Activated naive CD4-positive, alpha-beta T cell treated with anti-CD3 and anti-CD28 coated beads, Interleukin-2, amount 10 ng/mL, durations not matched to agents 7 days and 5 days (primary cell): ENCODE measurements at regions not wholly inside any gene's neighbourhood (a gene's known extent, or its start where the extent isn't known, plus 50 kb on each side); places are given as distances from the start of the nearest gene placed in this dataset.

Experiments used
- CTCF ChIA-PET: fragments of 350-600 bp; sonication (Branson Sonifier 250); formaldehyde crosslinking; loops from one replicate; lab custom pipeline; 2021; ENCODE audit warnings: antibody characterized with exemption; lab: Charles Lee
- DNase-seq: peaks from one replicate; pipeline ENCODE4 v3.0.0-alpha.2; 2020
- H3K27ac Mint-ChIP-seq: one replicate; pipeline ENCODE4 v1.8.0; 2021; ENCODE audit warnings: mild to moderate bottlenecking, moderate library complexity, mixed read lengths
- H3K27me3 Mint-ChIP-seq: one replicate; pipeline ENCODE4 v1.8.0; 2021; ENCODE audit warnings: mild to moderate bottlenecking, mixed read lengths
- H3K36me3 Mint-ChIP-seq: one replicate; pipeline ENCODE4 v1.8.0; 2021; ENCODE audit warnings: mixed read lengths
- H3K4me1 Mint-ChIP-seq: one replicate; pipeline ENCODE4 v1.8.0; 2021; ENCODE audit warnings: mixed read lengths
- H3K4me3 Mint-ChIP-seq: one replicate; pipeline ENCODE4 v1.8.0; 2021; ENCODE audit warnings: mild to moderate bottlenecking, moderate library complexity, mixed read lengths
- H3K9me3 Mint-ChIP-seq: one replicate; pipeline ENCODE4 v1.8.0; 2021; ENCODE audit warnings: mixed read lengths

DNA sequence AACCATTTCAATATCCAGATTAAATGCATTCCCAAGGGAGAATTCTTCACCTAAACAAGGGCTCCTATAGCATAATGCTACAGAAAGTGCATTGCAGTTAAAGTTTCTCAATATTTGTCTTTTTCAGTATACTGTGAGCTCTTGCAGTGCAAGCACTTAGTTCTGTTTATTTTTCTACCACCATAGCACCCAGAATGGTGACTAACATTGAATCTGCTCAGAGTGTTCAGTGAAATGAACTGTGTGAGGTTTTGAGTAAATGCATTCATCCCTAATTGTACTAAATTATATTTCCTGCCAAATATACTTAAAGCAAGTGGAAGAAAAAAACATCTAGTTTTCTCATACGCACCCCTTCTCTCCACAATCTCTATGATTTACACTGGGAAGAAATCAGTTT is 383.9 kb downstream of the PCDH7 start:
- Mint-ChIP-seq H3K9me3 (peaks cover 1% of the 10 kb centered on the region), H3K36me3 (no peaks in the 10 kb centered on the region)
- CTCF ChIA-PET = no interaction called here

DNA sequence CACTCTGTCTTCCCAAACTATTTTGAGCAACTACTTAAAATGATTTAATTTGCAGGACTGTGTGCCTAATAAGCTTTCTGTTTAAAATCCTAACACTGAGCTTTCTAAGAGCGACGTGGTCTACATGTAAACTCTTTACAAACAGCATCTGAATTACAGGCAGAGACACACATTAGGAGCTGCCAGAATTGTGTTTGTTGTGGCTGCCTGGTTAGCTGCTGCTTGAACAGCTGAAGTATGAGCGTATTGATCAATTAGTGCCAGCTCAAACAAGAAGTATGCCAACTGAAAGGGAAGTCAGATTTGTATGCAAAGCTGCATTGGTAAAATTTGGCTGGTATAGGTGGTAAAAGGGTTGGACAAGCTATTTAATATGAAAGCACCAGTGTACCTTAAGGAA is 384.4 kb downstream of the PCDH7 start:
- Mint-ChIP-seq H3K36me3 (no peaks in the 10 kb centered on the region), H3K27me3 (no peaks in the 10 kb centered on the region), H3K9me3 (peaks cover 1% of the 10 kb centered on the region), H3K27ac (no peak overlapping the region), H3K4me3 (no peak overlapping the region), H3K4me1 (no peaks in the 10 kb centered on the region)
- CTCF ChIA-PET = no interaction called here
- no peak for DNase-seq

More for the DNA sequence above, 383.9 kb downstream of the PCDH7 start:
- H3K27me3 Mint-ChIP-seq = no peaks in the 10 kb centered on the region
- no peaks in the 10 kb centered on the region for H3K4me1 Mint-ChIP-seq
- H3K27ac Mint-ChIP-seq = no peak overlapping the region
- no peak overlapping the region for H3K4me3 Mint-ChIP-seq
- DNase-seq = no peak

DNA sequence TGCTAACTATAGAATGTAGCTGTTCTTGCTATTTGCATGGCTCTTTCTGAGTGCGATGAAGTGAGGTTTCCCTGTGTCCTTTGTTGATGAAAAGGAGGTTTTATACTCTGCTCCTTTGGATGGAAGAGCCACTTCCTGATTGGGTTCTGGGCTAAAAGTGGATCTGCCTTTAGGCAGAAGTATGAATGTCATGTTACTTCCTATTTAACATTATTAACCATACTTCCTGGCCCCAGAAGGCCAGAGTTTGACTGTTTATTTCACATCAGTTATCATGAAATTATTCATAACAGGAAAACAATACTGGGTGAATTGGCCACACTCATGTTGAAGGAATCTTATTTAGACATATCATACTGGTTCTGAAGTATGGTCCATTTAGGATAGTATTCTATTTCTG is 386.2 kb downstream of the PCDH7 start:
- CTCF ChIA-PET = no interaction called here
- no peaks in the 10 kb centered on the region for H3K36me3 Mint-ChIP-seq

DNA sequence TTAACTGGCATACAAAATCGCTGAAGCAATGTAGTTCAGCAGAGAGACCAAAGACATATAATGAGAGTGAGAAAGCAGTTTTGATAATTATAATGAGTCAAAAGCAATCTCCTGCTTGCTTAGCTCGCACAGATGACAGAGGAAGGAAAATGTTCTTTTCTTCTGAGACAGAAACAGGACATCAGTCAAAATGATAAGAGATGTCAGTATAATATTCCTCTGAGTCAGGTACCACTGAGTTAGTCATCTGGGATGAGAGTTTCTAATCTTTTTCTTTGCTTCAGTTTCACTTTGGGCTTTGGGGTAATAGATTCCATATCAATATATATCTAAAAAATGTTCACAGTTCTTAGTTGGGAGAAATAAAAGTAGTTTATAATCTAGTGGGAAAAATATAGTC is 387.2 kb downstream of the PCDH7 start:
- Mint-ChIP-seq H3K4me3 (no peak overlapping the region), H3K36me3 (no peaks in the 10 kb centered on the region), H3K9me3 (peaks cover 1% of the 10 kb centered on the region), H3K27me3 (no peaks in the 10 kb centered on the region), H3K27ac (no peak overlapping the region), H3K4me1 (no peaks in the 10 kb centered on the region)
- DNase-seq = no peak
- CTCF ChIA-PET = no interaction called here

More for the DNA sequence above, 386.2 kb downstream of the PCDH7 start:
- no peak for DNase-seq
- Mint-ChIP-seq H3K27me3 (no peaks in the 10 kb centered on the region), H3K4me1 (no peaks in the 10 kb centered on the region), H3K9me3 (peaks cover 1% of the 10 kb centered on the region), H3K4me3 (no peak overlapping the region), H3K27ac (no peak overlapping the region)

DNA sequence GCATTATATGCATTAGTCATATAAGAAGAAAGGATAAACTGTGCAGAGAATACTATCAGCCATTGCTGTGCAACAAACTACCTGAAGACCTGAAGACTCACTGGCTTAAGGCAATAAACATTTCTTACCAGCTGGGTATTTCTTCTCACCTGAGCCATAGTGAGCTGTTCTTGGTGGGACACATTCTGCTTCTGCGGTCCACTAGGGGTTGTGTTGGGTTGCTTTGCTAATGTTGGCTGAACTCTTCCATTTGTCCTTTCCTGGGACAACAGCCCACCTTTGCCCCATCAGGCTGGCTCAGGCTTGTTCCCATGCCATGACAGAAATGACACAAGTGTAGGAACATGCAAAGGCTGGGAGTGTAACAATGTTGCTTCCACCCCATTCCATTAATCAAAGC is 388.6 kb downstream of the PCDH7 start:
- Mint-ChIP-seq H3K36me3 (no peaks in the 10 kb centered on the region), H3K27ac (no peak overlapping the region), H3K9me3 (no peaks in the 10 kb centered on the region), H3K4me1 (no peaks in the 10 kb centered on the region), H3K27me3 (no peaks in the 10 kb centered on the region), H3K4me3 (no peak overlapping the region)
- CTCF ChIA-PET = no interaction called here
- no peak for DNase-seq

DNA sequence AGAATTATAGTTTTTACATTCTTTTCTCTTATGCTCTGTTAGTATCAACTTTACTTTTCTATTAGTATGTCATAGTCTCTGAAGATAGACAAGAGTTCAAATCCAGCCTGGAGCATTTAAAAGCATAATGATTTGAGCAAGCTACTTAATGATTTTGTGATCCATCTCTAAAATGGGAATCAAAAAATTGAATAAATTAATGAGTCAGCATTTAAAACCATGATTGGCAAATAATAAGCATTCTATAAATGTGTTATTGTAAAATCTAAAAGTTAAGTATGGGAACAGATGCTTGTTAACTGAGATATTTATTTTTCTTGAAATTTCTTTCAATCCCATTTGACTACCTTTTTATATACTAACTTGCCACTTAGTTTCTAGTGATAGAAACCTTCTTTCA is 391.6 kb downstream of the PCDH7 start:
- CTCF ChIA-PET = no interaction called here
- no peak overlapping the region for H3K4me3 Mint-ChIP-seq
- H3K4me1 Mint-ChIP-seq = no peaks in the 10 kb centered on the region
- H3K27ac Mint-ChIP-seq = no peak overlapping the region
- H3K9me3 Mint-ChIP-seq = no peaks in the 10 kb centered on the region
- DNase-seq = no peak
- no peaks in the 10 kb centered on the region for H3K36me3 Mint-ChIP-seq
- H3K27me3 Mint-ChIP-seq = no peaks in the 10 kb centered on the region

DNA sequence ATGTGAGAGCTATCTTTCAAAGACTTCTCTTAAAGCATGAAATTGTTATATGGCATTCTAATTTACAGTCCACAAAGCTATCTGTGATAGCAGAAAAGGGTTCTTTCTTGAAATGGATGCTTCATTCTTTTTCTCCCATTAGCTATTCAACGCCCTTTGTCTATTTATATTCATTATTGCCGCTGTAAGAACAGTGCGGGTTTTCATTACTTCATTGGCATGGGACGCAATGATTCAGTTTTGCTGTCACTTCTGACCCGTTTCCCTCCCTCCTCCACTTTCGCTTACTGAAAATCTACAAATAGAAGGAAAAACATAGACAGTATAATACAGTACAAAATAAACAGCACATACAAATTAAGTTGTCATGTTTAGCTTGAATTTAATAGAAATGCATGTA is 394.6 kb downstream of the PCDH7 start:
- Mint-ChIP-seq H3K36me3 (no peaks in the 10 kb centered on the region), H3K27ac (no peak overlapping the region)

DNA sequence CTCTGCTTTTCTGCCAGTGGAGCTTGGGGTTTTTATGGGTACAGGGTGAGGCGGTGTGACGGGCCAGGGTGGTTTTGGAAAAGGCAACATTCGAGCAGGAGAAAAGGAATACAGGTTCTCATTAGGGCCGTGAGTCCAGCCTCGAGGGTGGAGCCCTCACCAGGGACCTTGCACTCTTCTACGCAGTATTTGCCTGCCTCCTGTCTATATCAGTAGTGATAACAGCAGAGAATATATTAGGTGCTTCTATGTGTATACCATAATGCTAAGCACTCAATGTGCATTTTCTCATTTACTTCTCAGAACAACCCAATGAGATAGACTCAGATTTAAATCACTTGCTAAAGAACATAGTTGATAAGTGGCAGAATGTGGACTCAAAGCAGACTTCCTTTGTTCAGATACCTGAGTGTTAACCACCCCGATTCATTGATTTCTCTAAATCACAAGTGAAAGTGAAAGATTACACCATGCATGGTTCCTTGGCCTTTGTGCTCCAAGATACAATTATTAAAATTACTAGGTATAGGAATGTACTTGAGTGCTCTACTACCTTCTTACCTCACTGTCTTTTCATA is 403.9 kb downstream of the PCDH7 start:
- Mint-ChIP-seq H3K27me3 (no peaks in the 10 kb centered on the region), H3K9me3 (no peaks in the 10 kb centered on the region)
- CTCF ChIA-PET = no interaction called here

More for the DNA sequence above, 394.6 kb downstream of the PCDH7 start:
- no peaks in the 10 kb centered on the region for H3K27me3 Mint-ChIP-seq
- no peaks in the 10 kb centered on the region for H3K4me1 Mint-ChIP-seq
- H3K9me3 Mint-ChIP-seq = no peaks in the 10 kb centered on the region
- H3K4me3 Mint-ChIP-seq = no peak overlapping the region
- no peak for DNase-seq
- CTCF ChIA-PET = no interaction called here

DNA sequence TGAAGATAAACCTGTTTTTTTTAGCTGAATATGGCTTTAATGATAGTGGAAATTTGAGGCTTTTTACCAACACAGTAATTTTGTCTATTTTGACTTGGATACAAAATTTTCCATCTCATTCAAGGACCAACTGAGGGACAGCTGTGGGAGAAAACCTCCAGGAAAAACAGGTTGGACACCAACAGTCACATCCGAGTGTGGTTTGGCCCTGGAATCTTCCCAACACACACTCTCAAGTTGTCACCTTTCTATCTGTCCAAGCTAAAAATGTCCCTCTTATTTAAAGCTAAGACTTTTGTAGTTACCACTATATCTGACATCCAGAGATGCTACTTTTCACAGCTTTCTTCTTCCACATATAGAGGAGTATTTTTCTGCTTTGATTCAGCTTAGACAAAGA is 404.9 kb downstream of the PCDH7 start:
- H3K9me3 Mint-ChIP-seq = no peaks in the 10 kb centered on the region
- no peak for DNase-seq
- CTCF ChIA-PET = no interaction called here
- no peak overlapping the region for H3K27ac Mint-ChIP-seq
- H3K4me3 Mint-ChIP-seq = no peak overlapping the region
- H3K27me3 Mint-ChIP-seq = no peaks in the 10 kb centered on the region
- H3K4me1 Mint-ChIP-seq = no peaks in the 10 kb centered on the region
- H3K36me3 Mint-ChIP-seq = no peaks in the 10 kb centered on the region

More for the DNA sequence above, 403.9 kb downstream of the PCDH7 start:
- H3K27ac Mint-ChIP-seq = no peak overlapping the region
- H3K4me3 Mint-ChIP-seq = no peak overlapping the region
- no peaks in the 10 kb centered on the region for H3K4me1 Mint-ChIP-seq
- DNase-seq = no peak
- H3K36me3 Mint-ChIP-seq = no peaks in the 10 kb centered on the region

DNA sequence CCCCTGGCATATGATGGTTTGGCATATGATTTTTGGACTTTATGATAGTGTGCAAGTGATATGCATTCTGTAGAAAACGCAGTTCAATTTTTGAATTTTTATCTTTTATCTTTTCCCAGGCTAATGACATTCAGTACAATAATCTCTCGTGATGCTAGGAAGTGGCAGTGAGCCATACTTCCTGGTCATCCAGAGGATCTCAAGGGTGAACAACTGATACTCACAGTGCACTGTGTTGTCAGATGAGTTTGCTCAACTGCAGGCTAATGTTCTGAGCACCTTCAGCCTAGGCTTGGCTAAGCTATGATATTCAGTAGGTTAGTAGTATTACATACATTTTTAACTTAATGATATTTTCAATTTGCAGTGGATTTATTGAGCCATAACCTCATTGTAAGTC is 405.3 kb downstream of the PCDH7 start:
- H3K27me3 Mint-ChIP-seq = no peaks in the 10 kb centered on the region
- H3K36me3 Mint-ChIP-seq = no peaks in the 10 kb centered on the region
- no peaks in the 10 kb centered on the region for H3K9me3 Mint-ChIP-seq
- CTCF ChIA-PET = no interaction called here
- no peak overlapping the region for H3K27ac Mint-ChIP-seq
- no peaks in the 10 kb centered on the region for H3K4me1 Mint-ChIP-seq
- H3K4me3 Mint-ChIP-seq = no peak overlapping the region
- no peak for DNase-seq

DNA sequence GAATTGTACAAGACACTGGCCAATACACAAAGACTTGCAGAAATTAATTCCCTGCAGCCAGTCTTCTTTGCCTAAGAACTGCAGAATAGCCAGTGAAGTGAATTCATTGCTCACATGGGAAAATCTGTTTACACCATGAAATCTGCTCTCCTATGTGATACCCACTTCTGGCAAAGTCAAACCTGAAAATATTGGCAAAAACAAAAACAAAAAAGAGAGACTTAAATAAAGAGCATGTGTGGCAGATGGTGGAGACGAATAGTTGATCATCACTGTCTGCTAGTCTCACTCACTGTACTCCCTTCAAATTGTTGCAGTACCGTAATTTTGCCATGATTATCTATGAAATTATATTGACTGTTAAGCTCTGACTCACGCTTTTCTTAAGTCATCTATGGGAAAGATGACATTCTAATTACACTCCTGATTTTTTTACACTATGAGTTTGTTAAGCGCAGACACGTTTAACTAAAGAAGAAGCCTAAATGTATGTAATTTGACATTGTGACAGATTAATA is 406.8 kb downstream of the PCDH7 start:
- Mint-ChIP-seq H3K4me3 (no peak overlapping the region), H3K9me3 (no peaks in the 10 kb centered on the region), H3K4me1 (no peaks in the 10 kb centered on the region), H3K27me3 (no peaks in the 10 kb centered on the region), H3K36me3 (no peaks in the 10 kb centered on the region), H3K27ac (no peak overlapping the region)
- no peak for DNase-seq
- CTCF ChIA-PET = no interaction called here

DNA sequence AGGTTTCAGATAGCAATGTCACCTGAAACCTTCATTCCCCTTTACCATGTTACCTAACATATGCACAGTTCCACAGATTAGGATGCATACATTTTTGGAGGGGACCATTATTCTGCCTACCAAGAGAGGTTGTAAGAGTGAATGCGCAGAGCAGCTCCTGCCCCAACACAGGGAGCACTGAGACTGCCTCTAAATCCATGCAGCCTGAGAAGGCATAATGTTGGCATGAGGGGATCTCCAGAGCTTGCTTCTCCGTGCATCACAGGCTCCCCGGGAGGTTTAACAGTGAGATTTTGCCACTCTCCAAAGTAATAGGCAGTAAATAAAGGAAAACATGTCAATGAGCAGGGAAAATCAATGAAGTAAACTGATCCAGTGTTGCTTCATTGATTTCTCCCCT is 410.8 kb downstream of the PCDH7 start:
- no peaks in the 10 kb centered on the region for H3K4me1 Mint-ChIP-seq
- DNase-seq = no peak
- H3K27me3 Mint-ChIP-seq = no peaks in the 10 kb centered on the region
- no peaks in the 10 kb centered on the region for H3K9me3 Mint-ChIP-seq
- no peaks in the 10 kb centered on the region for H3K36me3 Mint-ChIP-seq
- CTCF ChIA-PET = no interaction called here
- H3K4me3 Mint-ChIP-seq = no peak overlapping the region
- no peak overlapping the region for H3K27ac Mint-ChIP-seq

DNA sequence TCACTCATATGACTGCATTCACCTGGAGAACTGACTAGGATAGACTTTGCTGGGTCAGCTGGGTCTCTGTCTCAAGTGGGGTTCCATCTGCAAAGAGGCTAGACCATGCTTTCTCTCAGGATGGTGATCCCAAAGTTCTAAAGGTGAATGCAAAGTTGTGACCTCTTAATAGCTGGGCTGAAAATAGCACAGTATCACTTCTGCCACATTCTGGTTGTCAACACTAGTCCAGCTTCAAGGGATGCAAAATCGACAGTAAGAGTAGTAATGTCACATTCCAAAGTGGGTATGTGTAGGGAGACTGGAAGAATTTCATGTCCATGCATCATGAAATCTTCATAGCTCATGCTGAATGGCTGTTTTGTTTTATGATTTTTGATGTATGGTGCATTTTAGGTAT is 414.6 kb downstream of the PCDH7 start:
- CTCF ChIA-PET = no interaction called here

DNA sequence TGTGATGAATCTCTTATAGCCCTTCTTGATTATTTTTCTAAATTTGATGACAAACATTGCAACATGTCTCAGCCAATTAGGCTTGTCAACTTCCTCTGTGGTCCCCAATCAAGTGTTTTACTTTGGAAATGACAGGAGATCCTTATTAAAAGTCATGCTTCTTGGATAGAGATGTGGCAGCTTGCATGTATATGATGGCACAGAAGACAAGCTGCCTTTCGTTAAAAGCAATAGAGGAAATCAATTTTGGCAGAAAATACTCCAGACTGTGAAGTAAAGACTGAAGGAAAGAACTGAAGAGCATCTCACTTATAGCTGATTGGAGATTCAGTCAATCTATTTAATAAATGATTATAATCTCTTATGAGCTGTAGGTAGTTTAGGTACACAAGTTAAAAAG is 419.6 kb downstream of the PCDH7 start:
- Mint-ChIP-seq H3K9me3 (no peaks in the 10 kb centered on the region), H3K36me3 (no peaks in the 10 kb centered on the region), H3K4me1 (no peaks in the 10 kb centered on the region), H3K27me3 (no peaks in the 10 kb centered on the region), H3K4me3 (no peak overlapping the region), H3K27ac (no peak overlapping the region)
- CTCF ChIA-PET = no interaction called here
- no peak for DNase-seq

More for the DNA sequence above, 414.6 kb downstream of the PCDH7 start:
- no peaks in the 10 kb centered on the region for H3K36me3 Mint-ChIP-seq
- no peaks in the 10 kb centered on the region for H3K9me3 Mint-ChIP-seq
- H3K4me3 Mint-ChIP-seq = no peak overlapping the region
- H3K27ac Mint-ChIP-seq = no peak overlapping the region
- no peaks in the 10 kb centered on the region for H3K4me1 Mint-ChIP-seq
- no peaks in the 10 kb centered on the region for H3K27me3 Mint-ChIP-seq
- no peak for DNase-seq

DNA sequence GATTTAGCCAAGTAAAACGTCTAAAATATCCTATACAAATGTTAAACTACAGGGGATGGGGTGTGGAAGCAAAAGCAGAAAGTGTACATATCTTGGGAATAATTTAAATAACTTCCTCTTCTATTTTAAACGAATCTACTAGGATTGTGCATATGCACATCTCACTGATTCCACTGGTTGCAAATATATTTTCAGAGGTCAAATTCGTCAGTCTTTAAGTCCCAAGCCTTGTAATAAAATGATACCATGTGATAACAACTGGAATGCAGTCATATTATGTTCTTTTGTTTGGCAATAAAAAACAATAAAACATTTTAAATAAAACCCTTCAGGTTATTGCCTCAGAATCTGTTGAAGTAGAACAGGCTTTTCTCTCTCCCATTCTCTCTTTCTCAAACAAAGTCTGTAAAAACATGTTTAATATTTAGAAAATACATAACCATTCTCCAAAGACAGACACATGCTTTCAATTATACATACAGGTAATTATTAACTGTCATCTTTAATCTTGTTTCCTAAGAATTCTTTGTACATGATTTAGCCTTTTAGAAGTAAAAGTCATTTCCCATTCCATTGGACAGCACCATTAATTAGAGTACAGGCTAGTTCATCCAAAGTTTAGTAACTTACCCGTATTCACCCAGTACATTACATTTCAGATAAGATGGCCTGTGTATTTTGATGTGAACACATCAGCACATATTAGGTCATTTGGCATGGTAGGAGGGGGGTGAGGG is 421.1 kb downstream of the PCDH7 start:
- no peak for DNase-seq
- CTCF ChIA-PET = no interaction called here
- H3K9me3 Mint-ChIP-seq = no peaks in the 10 kb centered on the region
- no peak overlapping the region for H3K27ac Mint-ChIP-seq
- H3K36me3 Mint-ChIP-seq = no peaks in the 10 kb centered on the region
- H3K4me3 Mint-ChIP-seq = no peak overlapping the region
- H3K27me3 Mint-ChIP-seq = no peaks in the 10 kb centered on the region
- no peaks in the 10 kb centered on the region for H3K4me1 Mint-ChIP-seq
